Femur (tissue), 1 donor: ENCODE measurements at regions not wholly inside any gene's neighbourhood (a gene's known extent, or its start where the extent isn't known, plus 50 kb on each side); places are given as distances from the start of the nearest gene placed in this dataset.
A peak's percentile ranks its signal among the peaks of the same experiment; 100 is the strongest.

Experiments
- DNase-seq: peaks from one replicate; pipeline ENCODE4 v3.0.0-alpha.2; 2017

- DNase-seq = no peak
Observed at GRCh38 chr3:181431748-181432147, 280.0 kb upstream of the SOX2 start.

GRCh38 chr3:181425074-181425473, 286.7 kb upstream of the SOX2 start:
- peak; percentile 18 for DNase-seq

GRCh38 chr3:181418233-181418632, 293.5 kb upstream of the SOX2 start:
- DNase-seq = no peak

GRCh38 chr3:181417748-181418147, 294.0 kb upstream of the SOX2 start:
- DNase-seq = no peak

- DNase-seq = no peak
Observed at GRCh38 chr3:181410870-181411269, 300.9 kb upstream of the SOX2 start.

- DNase-seq = no peak
Observed at GRCh38 chr3:181403876-181404660, 307.7 kb upstream of the SOX2 start.

- no peak for DNase-seq
Observed at GRCh38 chr3:181402347-181402746, 309.4 kb upstream of the SOX2 start.

GRCh38 chr3:181384970-181385369, 326.8 kb upstream of the SOX2 start:
- no peak for DNase-seq

- no peak for DNase-seq
Observed at GRCh38 chr3:181383760-181384159, 328.0 kb upstream of the SOX2 start.

- DNase-seq = no peak
Observed at GRCh38 chr3:181383201-181383600, 328.5 kb upstream of the SOX2 start.

- no peak for DNase-seq
Observed at GRCh38 chr3:181382656-181383055, 329.1 kb upstream of the SOX2 start.

- no peak for DNase-seq
Observed at GRCh38 chr3:181379278-181379677, 332.4 kb upstream of the SOX2 start.

GRCh38 chr3:181369637-181370036, 342.1 kb upstream of the SOX2 start:
- DNase-seq = no peak

GRCh38 chr3:181363231-181363630, 348.5 kb upstream of the SOX2 start:
- DNase-seq = no peak

GRCh38 chr3:181362378-181362777, 349.3 kb upstream of the SOX2 start:
- DNase-seq = no peak

- no peak for DNase-seq
Observed at GRCh38 chr3:181358562-181358961, 353.2 kb upstream of the SOX2 start.

GRCh38 chr3:181358060-181358459, 353.7 kb upstream of the SOX2 start:
- DNase-seq = no peak

GRCh38 chr3:181354140-181354539, 357.6 kb upstream of the SOX2 start:
- no peak for DNase-seq

- no peak for DNase-seq
Observed at GRCh38 chr3:181344331-181344730, 354.8 kb upstream of the DNAJC19 start.

- no peak for DNase-seq
Observed at GRCh38 chr3:181336597-181336996, 347.1 kb upstream of the DNAJC19 start.

GRCh38 chr3:181333394-181333793, 343.9 kb upstream of the DNAJC19 start:
- DNase-seq = no peak

GRCh38 chr3:181330821-181331563, 341.5 kb upstream of the DNAJC19 start:
- no peak for DNase-seq

- no peak for DNase-seq
Observed at GRCh38 chr3:181330257-181330656, 340.7 kb upstream of the DNAJC19 start.

- no peak for DNase-seq
Observed at GRCh38 chr3:181329024-181329423, 339.5 kb upstream of the DNAJC19 start.
